ENCODE measurements at regions not wholly inside any gene's neighbourhood (a gene's known extent, or its start where the extent isn't known, plus 50 kb on each side); places are given as distances from the start of the nearest gene placed in this dataset.

- no peak for DNase-seq (ENCODE audit: low spot score)
- peaks cover 0 to 5% (median 0%) of the 10 kb centered on the region in 4 donors for H3K9me3 ChIP-seq (ENCODE audit: control insufficient read depth in 4 of 4, low read length in 3 of 4)
- no peak overlapping the region for H3K4me3 ChIP-seq (ENCODE audit: low read depth in 1 of 3, low read length in 3 of 3)
- H3K36me3 ChIP-seq (ENCODE audit: control insufficient read depth in 4 of 4, insufficient read depth in 3 of 4, low read depth in 1 of 4, low read length in 3 of 4) = no peaks in the 10 kb centered on the region
- H3K27ac ChIP-seq (ENCODE audit: low read depth in 1 of 2, low read length in 2 of 2) = no peak overlapping the region
- TF ChIP-seq HNF4A (conservative IDR thresholded peaks at IDR 0.05) = no peak
- TF ChIP-seq FOXA2 (IDR thresholded peaks at IDR 0.05) = no peak
- no peak for TF ChIP-seq NR2F2 (IDR thresholded peaks at IDR 0.05)
- TF ChIP-seq YY1 (IDR thresholded peaks at IDR 0.05) = no peak
- no peak for TF ChIP-seq ATF3 (IDR thresholded peaks at IDR 0.05)
- TF ChIP-seq RXRA (IDR thresholded peaks at IDR 0.05) = no peak
- TF ChIP-seq SP1 (IDR thresholded peaks at IDR 0.05) = no peak
- no peak for TF ChIP-seq FOXA1 (IDR thresholded peaks at IDR 0.05)
- no peak for TF ChIP-seq MAX (IDR thresholded peaks at IDR 0.05)
- no peak for TF ChIP-seq REST (IDR thresholded peaks at IDR 0.05)
- no peak for TF ChIP-seq GABPA (IDR thresholded peaks at IDR 0.05 in 1 of 2, conservative IDR thresholded peaks at IDR 0.05 in 1 of 2)
- no peak overlapping the region for H3K9ac ChIP-seq (ENCODE audit: low read depth in 1 of 2, low read length in 2 of 2)
- no peaks in the 10 kb centered on the region for H3K27me3 ChIP-seq (ENCODE audit: control insufficient read depth in 4 of 4, insufficient read depth in 4 of 4, low read length in 3 of 4)
- H3K4me1 ChIP-seq (ENCODE audit: control insufficient read depth in 4 of 4, insufficient read depth in 4 of 4, low read length in 3 of 4) = peaks cover 2 to 8% (median 5%) of the 10 kb centered on the region in 4 donors
- WGBS = 83% methylated on average over 2 of the region's 2 CpGs
These were observed 102.0 kb upstream of the PTPN3 start for GRCh38 chr9:109600142-109600541.

GRCh38 chr9:109601181-109601580, 103.1 kb upstream of the PTPN3 start:
- Histone ChIP-seq H3K27ac (ENCODE audit: low read depth in 1 of 2, low read length in 2 of 2) (no peak overlapping the region), H3K9ac (ENCODE audit: low read depth in 1 of 2, low read length in 2 of 2) (no peak overlapping the region), H3K36me3 (ENCODE audit: control insufficient read depth in 4 of 4, insufficient read depth in 3 of 4, low read depth in 1 of 4, low read length in 3 of 4) (no peaks in the 10 kb centered on the region), H3K9me3 (ENCODE audit: control insufficient read depth in 4 of 4, low read length in 3 of 4) (peaks cover 0 to 5% (median 0%) of the 10 kb centered on the region in 4 donors), H3K4me1 (ENCODE audit: control insufficient read depth in 4 of 4, insufficient read depth in 4 of 4, low read length in 3 of 4) (peaks cover 2 to 8% (median 5%) of the 10 kb centered on the region in 4 donors), H3K27me3 (ENCODE audit: control insufficient read depth in 4 of 4, insufficient read depth in 4 of 4, low read length in 3 of 4) (no peaks in the 10 kb centered on the region), H3K4me3 (ENCODE audit: low read depth in 1 of 3, low read length in 3 of 3) (no peak overlapping the region)
- WGBS = 96% methylated on average over 1 of the region's 1 CpG
- TF ChIP-seq RXRA (IDR thresholded peaks at IDR 0.05) = no peak
- no peak for TF ChIP-seq FOXA1 (IDR thresholded peaks at IDR 0.05)
- no peak for DNase-seq (ENCODE audit: low spot score)

- H3K4me1 ChIP-seq (ENCODE audit: control insufficient read depth in 4 of 4, insufficient read depth in 4 of 4, low read length in 3 of 4) = peaks cover 2 to 8% (median 5%) of the 10 kb centered on the region in 4 donors
- H3K27me3 ChIP-seq (ENCODE audit: control insufficient read depth in 4 of 4, insufficient read depth in 4 of 4, low read length in 3 of 4) = no peaks in the 10 kb centered on the region
- peak in 1 of 2 donors; percentile 19 for TF ChIP-seq GABPA (IDR thresholded peaks at IDR 0.05 in 1 of 2, conservative IDR thresholded peaks at IDR 0.05 in 1 of 2)
- peak; percentile 73 for TF ChIP-seq REST (IDR thresholded peaks at IDR 0.05)
- no peak for TF ChIP-seq HNF4G (IDR thresholded peaks at IDR 0.05)
- no peak for TF ChIP-seq ATF3 (IDR thresholded peaks at IDR 0.05)
- TF ChIP-seq MAX (IDR thresholded peaks at IDR 0.05) = peak; percentile 79
- TF ChIP-seq TAF1 (conservative IDR thresholded peaks at IDR 0.05) = no peak
- TF ChIP-seq RXRA (IDR thresholded peaks at IDR 0.05) = peak; percentile 73 to 95
- TF ChIP-seq JUND (IDR thresholded peaks at IDR 0.05) = peak; percentile 87 to 98
- TF ChIP-seq ZBTB33 (IDR thresholded peaks at IDR 0.05) = peak; percentile 29
- TF ChIP-seq NR2F2 (IDR thresholded peaks at IDR 0.05) = no peak
- peak; percentile 69 for TF ChIP-seq YY1 (IDR thresholded peaks at IDR 0.05)
- TF ChIP-seq FOXA2 (IDR thresholded peaks at IDR 0.05) = peak; percentile 90
- TF ChIP-seq EGR1 (IDR thresholded peaks at IDR 0.05; ENCODE audit: low read depth in 2 of 2) = peak in 1 of 2 donors; percentile 85
- TF ChIP-seq SP1 (IDR thresholded peaks at IDR 0.05) = peak; percentile 59
- peak; percentile 89 for TF ChIP-seq FOXA1 (IDR thresholded peaks at IDR 0.05)
- TF ChIP-seq RAD21 (IDR thresholded peaks at IDR 0.05) = peak; percentile 34 to 55
These were observed 104.9 kb upstream of the PTPN3 start for GRCh38 chr9:109602987-109603386.

More at GRCh38 chr9:109602987-109603386, 104.9 kb upstream of the PTPN3 start:
- Histone ChIP-seq H3K9ac (ENCODE audit: low read depth in 1 of 2, low read length in 2 of 2) (no peak overlapping the region), H3K9me3 (ENCODE audit: control insufficient read depth in 4 of 4, low read length in 3 of 4) (peaks cover 0 to 5% (median 0%) of the 10 kb centered on the region in 4 donors), H3K36me3 (ENCODE audit: control insufficient read depth in 4 of 4, insufficient read depth in 3 of 4, low read depth in 1 of 4, low read length in 3 of 4) (no peaks in the 10 kb centered on the region), H3K27ac (ENCODE audit: low read depth in 1 of 2, low read length in 2 of 2) (no peak overlapping the region), H3K4me3 (ENCODE audit: low read depth in 1 of 3, low read length in 3 of 3) (no peak overlapping the region)
- WGBS = 36% methylated on average over 4 of the region's 4 CpGs
- no peak for DNase-seq (ENCODE audit: low spot score)

Measured in liver (tissue), 7 donors.